ENCODE measurements at regions not wholly inside any gene's neighbourhood (a gene's known extent, or its start where the extent isn't known, plus 50 kb on each side); places are given as distances from the start of the nearest gene placed in this dataset.

DNA sequence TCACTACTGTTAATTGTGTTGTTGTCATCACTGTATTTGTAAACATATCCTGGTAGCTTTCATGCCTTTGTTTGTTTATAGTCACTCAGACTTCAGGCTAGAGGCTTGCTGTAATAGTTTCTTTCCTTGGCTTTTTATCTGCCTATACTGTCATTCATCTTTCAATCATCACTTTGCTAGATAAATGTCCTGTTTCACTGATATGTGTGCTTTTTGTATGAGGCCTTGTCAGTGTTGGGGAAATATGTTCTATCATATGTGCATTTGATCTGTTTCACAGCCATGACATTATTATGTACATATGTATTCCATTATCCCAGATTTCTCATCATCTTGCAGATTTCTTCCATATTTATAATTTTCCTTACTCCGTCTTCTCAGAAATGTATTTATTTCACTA lies 558.9 kb upstream of the LRFN5 start (continued):
- TF ChIP-seq, protein P1, sequence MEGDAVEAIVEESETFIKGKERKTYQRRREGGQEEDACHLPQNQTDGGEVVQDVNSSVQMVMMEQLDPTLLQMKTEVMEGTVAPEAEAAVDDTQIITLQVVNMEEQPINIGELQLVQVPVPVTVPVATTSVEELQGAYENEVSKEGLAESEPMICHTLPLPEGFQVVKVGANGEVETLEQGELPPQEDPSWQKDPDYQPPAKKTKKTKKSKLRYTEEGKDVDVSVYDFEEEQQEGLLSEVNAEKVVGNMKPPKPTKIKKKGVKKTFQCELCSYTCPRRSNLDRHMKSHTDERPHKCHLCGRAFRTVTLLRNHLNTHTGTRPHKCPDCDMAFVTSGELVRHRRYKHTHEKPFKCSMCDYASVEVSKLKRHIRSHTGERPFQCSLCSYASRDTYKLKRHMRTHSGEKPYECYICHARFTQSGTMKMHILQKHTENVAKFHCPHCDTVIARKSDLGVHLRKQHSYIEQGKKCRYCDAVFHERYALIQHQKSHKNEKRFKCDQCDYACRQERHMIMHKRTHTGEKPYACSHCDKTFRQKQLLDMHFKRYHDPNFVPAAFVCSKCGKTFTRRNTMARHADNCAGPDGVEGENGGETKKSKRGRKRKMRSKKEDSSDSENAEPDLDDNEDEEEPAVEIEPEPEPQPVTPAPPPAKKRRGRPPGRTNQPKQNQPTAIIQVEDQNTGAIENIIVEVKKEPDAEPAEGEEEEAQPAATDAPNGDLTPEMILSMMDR (IDR thresholded peaks at IDR 0.05 in 2 of 3, conservative IDR thresholded peaks at IDR 0.05 in 1 of 3; ENCODE audit: borderline replicate concordance in 1 of 3, insufficient read depth in 1 of 3, low read depth in 2 of 3, low read length in 2 of 3): no peak
- TF ChIP-seq, protein P2, sequence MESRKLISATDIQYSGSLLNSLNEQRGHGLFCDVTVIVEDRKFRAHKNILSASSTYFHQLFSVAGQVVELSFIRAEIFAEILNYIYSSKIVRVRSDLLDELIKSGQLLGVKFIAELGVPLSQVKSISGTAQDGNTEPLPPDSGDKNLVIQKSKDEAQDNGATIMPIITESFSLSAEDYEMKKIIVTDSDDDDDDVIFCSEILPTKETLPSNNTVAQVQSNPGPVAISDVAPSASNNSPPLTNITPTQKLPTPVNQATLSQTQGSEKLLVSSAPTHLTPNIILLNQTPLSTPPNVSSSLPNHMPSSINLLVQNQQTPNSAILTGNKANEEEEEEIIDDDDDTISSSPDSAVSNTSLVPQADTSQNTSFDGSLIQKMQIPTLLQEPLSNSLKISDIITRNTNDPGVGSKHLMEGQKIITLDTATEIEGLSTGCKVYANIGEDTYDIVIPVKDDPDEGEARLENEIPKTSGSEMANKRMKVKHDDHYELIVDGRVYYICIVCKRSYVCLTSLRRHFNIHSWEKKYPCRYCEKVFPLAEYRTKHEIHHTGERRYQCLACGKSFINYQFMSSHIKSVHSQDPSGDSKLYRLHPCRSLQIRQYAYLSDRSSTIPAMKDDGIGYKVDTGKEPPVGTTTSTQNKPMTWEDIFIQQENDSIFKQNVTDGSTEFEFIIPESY (IDR thresholded peaks at IDR 0.05; ENCODE audit: extremely low read depth, insufficient replicate concordance, low read length): no peak

DNA sequence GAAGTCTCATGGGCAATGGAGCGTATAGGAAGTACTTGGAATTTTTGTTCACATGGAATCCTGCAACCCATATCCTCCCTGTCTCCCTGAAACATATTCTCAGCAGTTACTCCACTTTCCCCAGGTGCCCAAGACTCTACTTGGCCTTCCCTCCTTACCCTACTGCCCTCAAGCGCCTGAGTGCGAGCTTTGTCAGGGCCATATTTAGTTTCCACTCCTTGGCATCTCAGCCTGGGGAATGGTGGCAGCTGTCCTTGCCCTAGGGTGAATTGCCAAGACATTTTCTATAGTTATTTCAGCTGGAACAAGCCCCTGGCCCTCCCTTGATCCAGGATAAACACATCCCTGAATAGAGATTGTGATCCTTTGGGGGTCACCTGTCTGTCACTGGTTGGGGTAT lies 569.3 kb upstream of the LRFN5 start:
- Histone ChIP-seq H3K4me3 (replicated peaks in 1 of 2; ENCODE audit: low read depth in 1 of 2, low read length in 2 of 2) (no peak overlapping the region), H3K36me3 (ENCODE audit: control insufficient read depth in 1 of 2, insufficient read depth in 2 of 2, low read length in 2 of 2) (no peaks in the 10 kb centered on the region), H3K4me2 (ENCODE audit: low read length) (no peak overlapping the region), H3K9me3 (ENCODE audit: control insufficient read depth in 1 of 2, insufficient read depth in 1 of 2, low read depth in 1 of 2, low read length in 2 of 2) (no peaks in the 10 kb centered on the region), H3K27me3 (ENCODE audit: insufficient read depth, low read length) (no peaks in the 10 kb centered on the region), H3K27ac (ENCODE audit: low read depth, low read length) (no peak overlapping the region), H3K9me2 (ENCODE audit: insufficient read depth) (no peaks in the 10 kb centered on the region), H2AFZ (ENCODE audit: low read depth, low read length, poor library complexity, severe bottlenecking) (no peak overlapping the region), H4K20me1 (ENCODE audit: insufficient read depth) (no peaks in the 10 kb centered on the region), H3K9ac (ENCODE audit: low read length) (no peak overlapping the region), H3K4me1 (ENCODE audit: control insufficient read depth in 1 of 2, insufficient read depth in 2 of 2, low read length in 2 of 2) (no peaks in the 10 kb centered on the region), H3K79me2 (ENCODE audit: insufficient read depth, low read length) (no peaks in the 10 kb centered on the region)
- TF ChIP-seq, protein P1 (IDR thresholded peaks at IDR 0.05 in 2 of 3, conservative IDR thresholded peaks at IDR 0.05 in 1 of 3; ENCODE audit: borderline replicate concordance in 1 of 3, insufficient read depth in 1 of 3, low read depth in 2 of 3, low read length in 2 of 3): no peak
- TF ChIP-seq, protein P2 (IDR thresholded peaks at IDR 0.05; ENCODE audit: extremely low read depth, insufficient replicate concordance, low read length): no peak
- no peak for TF ChIP-seq SIN3A (IDR thresholded peaks at IDR 0.05; ENCODE audit: low read depth)
- TF ChIP-seq SRF (IDR thresholded peaks at IDR 0.05; ENCODE audit: low read depth): no peak
- TF ChIP-seq EZH2phosphoT487 (IDR thresholded peaks at IDR 0.05; ENCODE audit: borderline replicate concordance): no peak
- no peak for TF ChIP-seq ELF1 (IDR thresholded peaks at IDR 0.05; ENCODE audit: borderline replicate concordance, low read depth)
- no peak for TF ChIP-seq POLR2A (IDR thresholded peaks at IDR 0.05; ENCODE audit: borderline replicate concordance, extremely low read depth, insufficient read depth, insufficient read length)
- no peak for TF ChIP-seq SP1 (IDR thresholded peaks at IDR 0.05; ENCODE audit: low read depth)
- BruUV-seq (replicated peaks): no TSS peak
- CTCF ChIA-PET: no interaction called here
- DNase-seq (ENCODE audit: low read depth, low spot score) (no peak), ATAC-seq (no peak)
- intact Hi-C loops (cut with micrococcal nuclease): no loop called here
- POLR2A ChIA-PET: no interaction called here
- RAD21 ChIA-PET (ENCODE audit: low non-redundant PET in 1 of 2, low total read pairs in 2 of 2, uncharacterized antibody in 2 of 2, unreplicated experiment in 2 of 2): no interaction called here
